HG03064 (cell line): ENCODE measurements at regions not wholly inside any gene's neighbourhood (a gene's known extent, or its start where the extent isn't known, plus 50 kb on each side); places are given as distances from the start of the nearest gene placed in this dataset.

Source experiments
- ATAC-seq: cut with Tn5 transposase; IDR thresholded peaks from one replicate; pipeline ENCODE4 v1.9.1; 2021; ENCODE audit warnings: low read depth; ENCODE audit not compliant: unreplicated experiment

DNA sequence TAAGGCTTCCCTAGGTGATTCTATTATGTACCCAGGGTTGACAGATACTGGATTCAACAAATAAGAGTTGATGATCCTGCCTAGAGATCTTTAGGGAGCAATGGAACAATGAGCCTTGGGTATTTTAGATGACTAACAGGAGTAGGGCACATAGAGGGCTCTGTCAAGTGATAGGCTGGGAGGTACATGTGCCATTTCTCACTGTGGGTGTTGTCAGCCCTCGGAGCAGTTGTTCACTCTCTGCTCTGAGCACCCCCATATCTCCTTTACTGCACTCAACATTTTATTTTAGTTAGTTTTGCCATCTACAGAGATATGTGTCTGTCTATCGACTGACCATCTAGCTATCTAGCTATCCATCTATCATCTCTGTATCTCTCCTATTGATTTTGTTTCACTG, 950.6 kb downstream of the TYW1 start:
- ATAC-seq = no peak

DNA sequence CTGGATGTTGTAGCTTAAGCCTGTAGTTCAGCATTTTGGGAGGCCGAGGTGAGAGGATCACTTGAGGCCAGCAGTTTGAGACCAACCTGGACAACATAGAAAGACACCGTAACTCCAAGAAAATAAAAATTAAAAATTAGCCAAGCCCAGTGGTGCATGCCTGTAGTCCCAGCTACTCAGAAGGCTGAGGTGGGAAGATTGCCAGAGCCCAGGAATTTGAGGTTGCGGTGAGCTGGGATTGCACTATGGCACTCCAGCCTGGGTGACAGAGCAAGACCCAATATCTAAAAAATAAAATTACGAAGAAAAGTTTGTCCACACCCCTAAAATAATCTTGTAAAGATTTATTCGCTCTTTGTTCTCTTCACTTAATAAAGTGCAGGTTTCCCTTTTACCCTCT, 951.0 kb downstream of the TYW1 start:
- ATAC-seq = no peak

DNA sequence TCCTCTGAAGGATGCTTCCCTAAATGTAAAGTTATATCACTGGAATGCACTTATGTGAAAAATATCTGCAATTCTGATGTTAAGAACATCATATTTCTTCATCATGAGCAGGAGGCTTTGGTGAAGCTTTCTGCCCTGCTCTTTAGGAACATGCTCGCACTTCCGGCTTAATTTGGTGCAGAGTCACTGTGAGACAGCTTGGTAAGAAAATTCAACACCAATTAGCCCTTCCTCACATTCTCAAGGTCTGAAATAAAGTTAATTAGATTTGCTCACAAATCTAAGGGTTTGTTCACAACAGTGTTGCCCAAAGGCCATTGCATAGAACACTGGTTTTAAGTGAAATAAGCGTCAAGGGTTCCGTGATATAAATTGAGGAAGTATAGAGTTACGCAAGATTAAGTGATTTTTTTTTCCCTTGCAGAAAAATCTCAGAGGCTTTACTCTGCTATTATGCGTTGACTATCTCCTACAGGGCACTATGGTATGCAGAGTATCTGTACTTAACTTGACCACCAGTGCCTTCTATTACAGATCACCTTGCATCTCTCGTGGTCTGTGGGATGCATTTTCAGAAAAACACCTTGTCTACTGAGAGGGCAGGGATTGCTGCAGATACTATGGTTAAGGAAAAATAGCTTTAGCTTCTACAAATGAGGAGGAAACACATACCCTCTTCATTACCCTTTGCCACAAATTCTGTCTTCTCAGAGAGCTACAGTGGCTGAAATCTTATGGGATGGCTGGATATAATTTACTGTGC, 953.9 kb downstream of the TYW1 start:
- no peak for ATAC-seq

DNA sequence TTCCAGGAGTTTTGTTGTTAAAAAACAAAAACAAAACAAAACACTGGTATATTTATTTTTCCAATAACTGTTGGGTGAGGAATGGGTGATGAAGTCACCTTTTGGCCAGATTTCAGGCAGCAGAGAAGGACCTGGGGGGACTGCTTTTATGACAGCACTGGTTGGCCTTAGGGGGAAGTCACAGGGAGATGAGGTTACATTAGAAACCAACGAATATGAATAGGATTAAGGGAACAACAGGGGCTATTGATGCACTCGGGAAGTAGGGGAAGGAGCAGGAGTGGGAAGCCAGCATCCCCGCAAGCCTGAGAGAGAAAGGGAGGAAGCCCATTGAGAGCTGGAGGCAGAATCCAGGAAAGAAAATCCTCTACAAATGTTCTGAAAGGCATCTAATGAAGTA, 958.4 kb downstream of the TYW1 start:
- ATAC-seq = no peak

DNA sequence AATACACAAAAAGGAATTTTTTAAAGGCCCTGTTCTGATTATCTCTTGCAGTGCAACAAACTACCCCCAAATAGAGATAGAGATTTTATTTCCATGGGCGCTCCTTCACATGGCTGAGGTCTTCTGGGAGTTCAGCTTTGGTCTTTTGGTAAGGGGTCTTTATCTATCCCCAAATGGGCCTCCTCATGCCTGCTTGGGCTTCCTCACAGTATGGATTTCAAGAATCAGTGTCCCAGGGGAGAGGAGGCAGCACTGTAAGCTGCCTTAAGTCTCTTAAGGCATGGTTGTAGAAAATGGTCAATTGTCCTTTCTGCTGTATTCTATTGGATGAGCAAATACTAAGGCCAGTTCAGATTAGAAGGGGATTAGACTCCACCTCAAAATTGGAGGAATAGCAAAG, 966.2 kb downstream of the TYW1 start:
- ATAC-seq = no peak

DNA sequence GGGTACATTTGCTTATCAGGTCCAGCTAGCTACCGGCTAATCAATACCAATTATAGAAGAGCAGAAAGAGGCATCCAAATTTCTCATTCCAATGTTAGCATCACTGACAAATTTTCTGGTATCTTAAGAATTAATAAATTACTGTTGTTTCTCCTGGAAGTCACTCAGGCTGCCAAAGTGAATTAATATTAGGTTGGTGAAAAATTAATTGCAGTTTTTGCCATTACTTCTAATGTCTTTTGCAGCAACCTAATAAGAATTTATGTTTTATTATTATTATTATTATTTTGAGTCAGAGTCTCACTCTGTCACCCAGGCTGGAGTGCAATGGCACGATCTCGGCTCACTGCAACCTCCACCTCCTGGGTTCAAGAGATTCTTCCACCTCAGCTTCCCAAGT, 979.9 kb downstream of the TYW1 start:
- no peak for ATAC-seq

DNA sequence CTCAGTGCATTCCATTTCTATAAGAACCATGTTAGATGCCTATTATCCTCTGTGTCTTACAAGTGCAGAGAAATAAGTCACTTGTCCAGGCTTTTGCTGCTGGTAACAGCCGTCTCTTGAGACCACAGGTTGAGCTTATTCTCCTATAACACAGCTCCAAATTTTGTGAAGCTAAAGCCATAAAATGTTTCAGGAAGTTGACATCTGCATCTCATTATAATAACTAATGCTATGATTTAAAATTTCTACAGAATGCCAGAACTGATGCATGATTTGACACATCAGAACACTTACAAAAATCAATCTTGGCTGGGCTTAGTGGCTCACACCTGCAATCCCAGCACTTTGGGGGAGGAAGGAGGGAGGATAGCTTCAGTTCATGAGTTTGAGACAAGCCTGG, 986.9 kb downstream of the TYW1 start:
- ATAC-seq = no peak

DNA sequence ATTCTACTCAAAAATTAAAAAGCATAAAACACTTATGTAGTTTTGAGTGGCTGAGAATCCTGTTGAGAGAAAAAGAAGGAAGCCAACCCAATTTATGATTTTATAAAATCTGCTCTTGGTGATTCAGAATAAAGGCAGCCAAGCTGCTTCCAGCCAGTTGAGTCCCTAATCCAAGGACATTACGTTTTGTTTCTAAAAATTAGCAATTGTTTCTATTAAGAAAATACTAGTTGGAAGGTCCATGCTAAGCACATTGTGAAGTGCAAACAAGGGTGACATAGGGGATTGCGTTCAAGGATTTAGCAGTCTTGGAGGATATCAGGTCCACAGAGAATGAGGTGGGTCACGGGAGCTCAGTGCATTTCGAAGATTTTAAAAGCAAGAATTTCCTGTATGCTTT, 987.7 kb downstream of the TYW1 start:
- no peak for ATAC-seq

DNA sequence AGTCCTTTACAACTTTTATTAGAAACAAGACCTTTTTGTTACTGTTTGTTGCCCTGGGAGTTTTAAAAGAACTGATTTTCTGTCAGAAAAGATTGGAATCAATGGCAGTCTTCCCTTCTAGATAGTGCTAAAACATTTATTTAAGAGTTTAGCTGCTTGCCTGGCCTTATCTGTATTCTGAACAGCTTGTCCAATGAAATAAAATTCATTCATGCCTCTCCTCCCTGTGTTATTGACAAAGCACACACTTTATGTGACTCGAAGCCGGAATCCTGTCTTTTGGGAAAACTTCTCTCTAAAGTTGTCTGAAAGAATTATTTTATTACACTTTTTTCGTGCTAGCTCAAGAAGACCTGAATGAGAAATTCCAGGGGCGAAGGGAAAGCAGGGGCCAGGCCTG, 992.5 kb downstream of the TYW1 start:
- no peak for ATAC-seq

DNA sequence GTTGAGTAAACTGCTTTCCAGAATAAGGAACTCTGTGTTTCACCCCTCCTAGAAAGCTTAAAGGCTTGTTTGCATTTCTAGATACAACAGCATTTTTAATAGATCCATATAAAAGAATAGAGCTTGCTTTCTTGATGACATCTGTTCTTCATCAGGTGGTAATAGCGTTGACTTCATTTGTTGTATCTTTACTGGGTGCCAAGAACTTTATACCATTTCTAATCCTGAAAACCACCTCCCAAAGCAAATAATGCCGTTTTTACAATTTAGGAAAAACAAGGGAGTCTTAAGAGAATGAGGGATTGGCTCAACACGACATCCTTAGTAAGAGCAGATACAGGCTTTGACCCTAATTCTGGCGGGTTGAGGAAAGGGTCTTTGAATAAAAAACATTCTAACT, 993.4 kb downstream of the TYW1 start:
- no peak for ATAC-seq

DNA sequence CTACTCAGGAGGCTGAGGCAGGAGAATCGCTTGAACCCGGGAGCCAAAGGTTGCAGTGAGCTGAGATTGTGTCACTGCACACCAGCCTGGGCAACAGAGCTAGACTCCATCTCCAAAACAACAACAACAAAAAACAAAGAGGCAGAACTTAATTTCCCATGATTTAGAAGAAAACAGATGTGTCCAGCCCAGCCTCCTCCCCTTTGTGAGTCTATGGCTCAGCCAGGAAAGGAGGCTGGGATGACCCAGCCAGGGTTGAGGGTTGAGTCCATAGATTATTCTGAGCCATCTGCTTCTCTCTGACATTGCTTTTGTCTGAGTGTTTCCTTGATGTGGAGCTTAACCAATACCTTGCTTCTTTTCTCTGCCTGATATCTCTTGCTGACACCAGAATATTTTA, 994.1 kb downstream of the TYW1 start:
- ATAC-seq = no peak

DNA sequence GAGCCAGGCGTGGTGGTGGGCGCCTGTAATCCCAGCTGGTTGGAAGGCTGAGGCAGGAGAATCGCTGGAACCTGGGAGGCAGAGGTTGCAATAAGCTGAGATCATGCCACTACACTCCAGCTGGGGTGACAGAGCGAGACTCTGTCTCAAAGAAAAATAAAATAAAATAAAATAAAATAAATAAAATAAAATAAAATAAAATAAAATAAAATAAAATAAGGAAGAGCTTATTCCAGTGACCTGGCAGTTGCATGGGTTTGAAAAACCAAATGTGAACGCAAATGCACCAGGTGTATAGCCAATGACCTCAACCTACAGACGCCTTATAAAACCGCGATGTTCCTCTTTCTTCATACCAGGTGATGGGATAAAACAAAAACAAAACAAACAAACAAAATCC, 995.7 kb downstream of the TYW1 start:
- ATAC-seq = no peak

DNA sequence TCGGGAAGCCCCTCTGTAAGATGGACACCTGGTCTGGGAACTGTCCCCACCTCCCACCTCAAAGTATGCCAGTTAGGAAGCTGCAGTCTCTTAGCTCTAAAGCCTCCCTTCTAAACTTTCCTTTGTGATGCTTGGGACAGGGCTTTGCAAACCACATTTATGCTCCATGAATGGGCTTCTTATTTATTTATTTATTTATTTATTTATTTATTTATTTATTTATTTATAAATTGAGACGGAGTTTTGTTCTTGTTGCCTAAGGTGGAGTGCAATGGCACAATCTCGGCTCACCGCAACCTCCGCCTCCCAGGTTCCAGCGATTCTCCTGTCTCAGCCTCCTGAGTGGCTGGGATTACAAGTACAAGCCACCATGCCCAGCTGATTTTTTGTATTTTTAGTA, 1009.4 kb downstream of the TYW1 start:
- no peak for ATAC-seq

DNA sequence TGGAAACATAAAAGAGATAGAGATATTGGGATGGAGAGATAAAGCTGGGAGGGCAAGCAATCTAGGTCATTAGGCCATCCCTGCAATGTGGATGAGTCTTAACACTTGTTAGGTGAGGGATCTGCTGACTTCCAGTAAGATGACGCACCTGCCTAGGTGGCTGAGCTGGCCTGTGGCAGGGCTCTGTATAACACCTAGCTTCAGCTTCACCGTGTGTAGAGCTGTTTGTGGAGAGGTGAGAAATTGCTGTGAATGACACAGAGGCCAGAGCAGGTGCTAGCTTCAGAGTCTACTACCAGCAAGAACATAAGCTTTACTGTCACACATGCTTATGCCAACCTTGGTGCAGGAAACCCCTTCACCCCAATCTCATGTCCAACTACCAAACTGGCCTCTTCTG, 1010.0 kb downstream of the TYW1 start:
- no peak for ATAC-seq

DNA sequence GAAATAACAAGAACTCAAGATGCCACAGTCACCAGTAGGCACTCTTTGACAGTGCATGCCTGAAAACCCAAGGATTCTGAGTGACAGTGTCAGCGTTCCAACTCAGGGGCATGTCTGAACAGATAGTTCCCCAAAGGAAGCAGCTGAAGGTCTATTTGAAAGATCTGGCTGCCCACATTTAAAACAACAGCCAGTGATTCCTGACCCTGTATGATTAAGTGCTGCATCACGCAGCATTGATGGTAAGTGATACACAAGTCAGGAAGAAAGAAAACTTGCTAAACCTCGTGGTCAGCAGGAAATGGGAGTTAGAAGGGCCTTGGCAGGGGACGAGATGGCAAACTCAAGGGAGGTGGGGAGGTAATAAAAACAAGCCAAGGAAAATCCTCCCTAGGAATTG, 1013.1 kb downstream of the TYW1 start:
- ATAC-seq = no peak

DNA sequence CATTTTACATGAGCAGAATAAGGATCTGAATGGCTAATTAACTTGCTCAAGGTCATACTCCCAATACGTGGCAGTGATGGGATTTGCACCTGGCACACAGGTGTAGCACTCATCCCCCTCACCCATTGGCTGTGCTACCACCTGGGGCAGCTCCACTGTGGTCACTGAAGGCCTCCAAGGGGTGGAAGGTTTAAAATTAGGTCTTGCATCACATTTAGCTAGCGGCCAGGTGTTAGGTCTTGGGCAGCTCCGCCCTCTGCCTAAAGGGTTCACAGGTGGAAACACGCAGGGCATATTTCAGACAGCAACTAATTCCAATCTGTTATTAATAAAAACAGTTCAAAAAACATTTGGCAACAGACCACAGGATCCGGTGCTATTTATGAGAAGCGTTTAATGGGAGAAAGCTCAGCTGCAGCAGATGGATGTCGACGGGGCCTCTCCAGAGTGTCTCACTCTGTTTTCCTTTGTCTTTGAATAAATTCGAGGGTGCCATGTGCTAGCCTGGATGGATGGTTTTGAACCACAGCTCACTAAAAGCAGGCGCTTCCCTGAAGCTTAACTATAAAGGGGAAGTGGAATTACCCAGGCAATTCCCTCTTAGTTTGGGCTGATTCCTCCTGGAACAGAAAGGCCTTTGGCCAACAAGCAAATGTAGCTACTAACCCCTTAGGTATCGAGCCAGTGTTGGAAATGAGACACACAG, 1017.6 kb downstream of the TYW1 start:
- ATAC-seq = no peak

DNA sequence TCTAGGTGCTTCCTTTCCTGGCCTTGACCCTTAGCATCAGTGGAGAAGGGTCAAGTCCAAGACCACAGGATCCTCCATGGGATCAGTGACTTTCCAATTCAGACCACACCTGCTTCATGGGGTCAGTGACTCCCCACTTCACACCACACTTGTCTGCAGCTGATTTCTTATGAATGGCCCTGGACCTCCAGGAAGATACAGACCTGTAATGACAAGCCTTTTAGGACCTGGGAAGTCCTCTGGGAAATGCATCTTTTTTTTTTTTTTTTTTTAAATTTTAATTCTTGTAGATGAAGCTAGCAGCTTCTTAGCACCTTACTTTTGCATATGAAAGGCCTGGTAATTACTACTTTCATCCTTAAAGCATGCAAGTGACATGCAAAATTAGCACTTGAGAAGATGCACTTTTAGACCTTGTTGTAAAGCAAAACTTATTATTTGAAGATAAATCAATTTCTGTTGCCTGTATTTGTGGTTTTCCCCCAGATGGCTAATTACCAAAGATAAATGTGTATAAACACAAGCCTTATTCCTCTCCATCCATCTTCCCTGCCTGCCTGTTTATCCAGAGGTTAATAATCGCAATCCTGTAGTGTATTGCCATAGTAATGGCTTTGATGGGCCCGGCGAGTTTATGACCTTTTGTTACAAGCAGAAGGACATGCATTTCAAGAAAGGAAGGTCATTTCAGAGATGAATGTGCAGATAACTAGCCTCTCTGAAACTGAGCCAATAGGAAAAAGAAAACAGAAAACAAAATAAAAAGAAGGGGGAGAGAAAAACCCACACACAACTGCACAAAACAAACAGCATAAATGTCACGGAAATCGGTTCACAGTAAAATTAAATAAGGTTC, 1018.7 kb downstream of the TYW1 start:
- ATAC-seq = no peak

DNA sequence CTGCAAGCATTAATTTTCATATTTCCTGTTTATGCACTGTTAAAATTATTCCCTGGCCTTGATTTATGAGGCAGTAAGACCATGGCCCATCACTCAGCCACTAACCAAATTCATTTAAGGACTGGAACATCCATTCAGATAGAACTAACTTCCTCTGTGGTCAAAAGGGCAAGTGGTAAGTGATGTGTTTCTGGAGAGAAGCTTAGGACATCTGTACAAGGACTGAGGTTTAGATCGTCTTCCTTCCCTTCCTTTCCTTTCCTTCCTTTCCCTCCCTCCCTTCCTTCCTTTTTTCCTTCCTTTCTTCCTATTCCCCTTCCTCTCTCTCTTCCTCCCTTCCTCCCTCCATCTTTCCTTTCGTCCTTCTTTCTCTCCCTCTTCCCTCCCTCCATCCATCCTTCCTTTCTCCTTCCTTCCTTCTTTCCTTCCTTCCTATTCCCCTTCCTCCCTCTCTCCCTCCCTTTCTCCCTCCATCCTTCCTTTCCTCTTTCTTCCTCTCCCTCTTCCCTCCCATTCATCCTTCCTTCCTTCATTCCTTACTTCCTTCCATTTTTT, 1019.4 kb downstream of the TYW1 start:
- ATAC-seq = no peak

DNA sequence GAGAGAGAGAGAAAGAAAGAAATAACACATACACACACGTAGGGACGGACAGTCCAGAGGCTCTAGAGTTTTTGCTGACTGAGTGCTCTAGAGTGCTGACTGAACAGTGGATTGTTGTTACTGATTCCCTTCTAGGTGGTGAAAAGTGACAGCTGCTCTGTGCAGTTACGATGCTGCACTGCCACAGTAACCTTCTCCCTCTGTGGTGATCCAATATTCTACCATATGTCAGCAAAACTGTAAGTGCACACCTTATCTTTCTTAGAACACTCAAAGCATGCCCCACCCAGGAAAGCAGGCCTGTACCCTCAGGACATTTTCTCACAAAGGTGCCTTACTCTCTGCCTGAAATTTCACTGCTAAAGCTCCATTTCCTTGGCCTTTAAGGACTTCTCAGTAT, 1023.5 kb downstream of the TYW1 start:
- ATAC-seq = no peak

DNA sequence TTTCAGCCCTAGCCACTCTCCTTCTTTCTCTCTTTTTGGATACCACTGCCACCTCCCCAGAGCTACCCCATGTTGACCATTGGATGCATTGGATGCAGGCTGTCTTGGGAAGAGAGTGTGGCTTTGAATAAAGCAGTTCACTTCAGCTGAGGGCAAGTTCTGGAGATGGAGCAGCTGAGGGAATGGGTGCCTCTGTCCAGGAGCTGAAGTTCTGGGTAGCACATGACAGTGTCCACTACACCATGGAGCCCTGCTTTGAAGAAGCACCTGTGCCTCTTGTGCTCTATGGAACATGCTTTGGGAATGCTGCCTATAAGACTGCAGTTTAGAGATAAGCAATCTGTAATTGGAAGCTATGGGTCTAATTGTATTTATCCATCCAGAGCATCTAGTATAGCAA, 1028.7 kb downstream of the TYW1 start:
- no peak for ATAC-seq

DNA sequence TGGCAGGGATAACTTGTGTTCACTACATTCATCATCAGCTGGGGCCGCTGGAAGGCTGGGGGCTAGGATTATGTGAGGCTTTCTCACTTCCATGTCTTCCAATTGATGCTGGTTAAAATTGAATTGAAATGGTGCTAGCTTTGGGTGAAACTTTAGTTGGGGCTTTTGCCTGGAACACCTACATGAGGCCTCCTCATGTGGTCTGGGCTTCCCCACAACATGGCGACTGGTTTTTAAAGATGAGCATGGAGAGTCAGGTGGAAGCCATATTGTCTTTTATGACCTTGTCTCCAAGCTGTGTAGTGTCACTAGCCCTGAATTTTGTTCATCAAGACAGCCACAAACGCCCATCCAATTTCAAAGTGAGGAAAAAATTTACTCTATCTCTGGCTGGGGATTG, 1033.9 kb downstream of the TYW1 start:
- no peak for ATAC-seq
